Naive B cell (primary cell): ENCODE measurements at regions not wholly inside any gene's neighbourhood (a gene's known extent, or its start where the extent isn't known, plus 50 kb on each side); places are given as distances from the start of the nearest gene placed in this dataset.
"Not testable (repeated sequence)": the region's sequence is repeated elsewhere in the genome, so short reads cannot be mapped to it uniquely, and the experiment has no call there.

Experiments
- ATAC-seq, 2 donors: fragments of 150-1000 bp; cut with Tn5 transposase; 2 replicates each; pipeline ENCODE4 v1.10.0; 2021; ENCODE audit warnings: low read depth in 2 of 2, mild to moderate bottlenecking in 2 of 2, moderate library complexity in 2 of 2
- DNase-seq: peaks from one replicate; pipeline ENCODE4 v3.0.0; 2022
- H3K27ac Mint-ChIP-seq, 6 donors: one replicate each; pipeline ENCODE4 v1.8.0; 2020 to 2022; ENCODE audit warnings: mild to moderate bottlenecking in 6 of 6, mixed read lengths in 6 of 6, moderate library complexity in 5 of 6, inconsistent platforms in 2 of 6
- H3K27me3 Mint-ChIP-seq, 3 donors: one replicate each; pipeline ENCODE4 v1.8.0; 2021 to 2022; ENCODE audit warnings: mixed read lengths in 3 of 3, mild to moderate bottlenecking in 1 of 3
- H3K36me3 Mint-ChIP-seq, 2 donors: one replicate each; pipeline ENCODE4 v1.8.0; 2020 to 2022; ENCODE audit warnings: mixed read lengths in 2 of 2, inconsistent platforms in 1 of 2, mild to moderate bottlenecking in 1 of 2
- H3K4me1 Mint-ChIP-seq, 3 donors: one replicate each; pipeline ENCODE4 v1.8.0; 2020 to 2022; ENCODE audit warnings: mixed read lengths in 3 of 3, inconsistent platforms in 1 of 3, mild to moderate bottlenecking in 1 of 3, moderate library complexity in 1 of 3
- H3K4me3 Mint-ChIP-seq, 8 donors: one replicate each; pipeline ENCODE4 v1.8.0; 2020 to 2022; ENCODE audit warnings: mild to moderate bottlenecking in 8 of 8, mixed read lengths in 8 of 8, moderate library complexity in 8 of 8, inconsistent platforms in 2 of 8
- H3K9me3 Mint-ChIP-seq, 7 donors: one replicate each; pipeline ENCODE4 v1.8.0; 2020 to 2022; ENCODE audit warnings: mixed read lengths in 7 of 7, mild to moderate bottlenecking in 5 of 7, inconsistent platforms in 2 of 7, moderate library complexity in 1 of 7

DNA sequence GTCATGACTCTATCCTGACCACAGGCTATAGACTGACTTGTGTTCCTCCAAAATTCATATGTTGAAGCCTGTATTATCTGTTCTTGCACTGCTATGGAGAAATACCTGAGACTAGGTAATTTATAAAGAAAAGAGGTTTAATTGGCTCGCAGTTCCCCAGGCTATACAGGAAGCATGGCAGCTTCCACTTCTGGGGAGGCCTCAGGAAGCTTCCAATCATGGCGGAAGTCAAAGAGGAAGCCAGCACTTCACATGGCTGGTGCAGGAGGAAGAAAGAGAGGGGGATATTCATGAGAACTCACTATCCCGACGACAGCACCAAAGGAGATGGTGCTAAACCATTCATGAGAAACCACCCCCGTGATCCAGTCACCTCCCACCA is 84.3 kb upstream of the KDM7A start:
- H3K27ac Mint-ChIP-seq, result no peak overlapping the region
- peaks cover 0 to 9% (median 7%) of the 10 kb centered on the region in 3 donors for H3K4me1 Mint-ChIP-seq
- H3K9me3 Mint-ChIP-seq, result peaks cover 0 to 9% (median 7%) of the 10 kb centered on the region in 7 donors
- H3K36me3 Mint-ChIP-seq, result peaks cover 7 to 10% of the 10 kb centered on the region in 2 donors
- H3K4me3 Mint-ChIP-seq, result no peak overlapping the region
- DNase-seq (no peak), ATAC-seq (no peak)
- H3K27me3 Mint-ChIP-seq, result peaks cover 4 to 23% (median 10%) of the 10 kb centered on the region in 3 donors

- Mint-ChIP-seq H3K27me3 (peaks cover 4 to 23% (median 10%) of the 10 kb centered on the region in 3 donors), H3K36me3 (peaks cover 7 to 10% of the 10 kb centered on the region in 2 donors), H3K9me3 (peaks cover 0 to 9% (median 7%) of the 10 kb centered on the region in 7 donors), H3K27ac (peak overlapping the region in 1 of 6 donors; percentile 74), H3K4me3 (no peak overlapping the region), H3K4me1 (peaks cover 0 to 9% (median 7%) of the 10 kb centered on the region in 3 donors)
- ATAC-seq, result no peak
- no peak for DNase-seq
Measured at GRCh38 chr7:140260352-140261104, 83.7 kb upstream of the KDM7A start.

GRCh38 chr7:140257278-140257677 is 80.5 kb upstream of the KDM7A start:
- H3K27me3 Mint-ChIP-seq, result peaks cover 4 to 17% (median 10%) of the 10 kb centered on the region in 3 donors
- not testable (repeated sequence) for H3K27ac Mint-ChIP-seq, H3K9me3 Mint-ChIP-seq, H3K4me3 Mint-ChIP-seq, DNase-seq, ATAC-seq, H3K4me1 Mint-ChIP-seq
- peaks cover 7 to 10% of the 10 kb centered on the region in 2 donors for H3K36me3 Mint-ChIP-seq

DNA sequence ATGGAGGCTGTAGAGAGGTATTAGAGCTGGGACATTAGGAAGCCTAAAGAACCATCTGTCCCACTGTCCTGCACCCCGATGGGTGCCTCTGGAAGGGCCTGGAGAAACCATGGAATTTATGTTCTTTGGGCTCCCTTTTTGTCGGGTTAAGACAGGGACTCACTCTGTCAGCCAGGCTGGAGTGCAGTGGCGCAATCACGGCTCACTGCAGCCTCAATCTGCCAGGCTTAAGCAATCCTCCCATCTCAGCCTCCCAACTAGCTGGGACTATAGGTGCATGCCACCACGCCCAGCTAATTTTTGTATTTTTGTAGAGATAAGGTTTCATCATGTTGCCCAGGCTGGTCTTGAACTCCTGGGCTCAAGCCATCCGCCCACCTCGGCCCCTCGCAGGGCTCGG is 78.2 kb upstream of the KDM7A start:
- peaks cover 7 to 10% of the 10 kb centered on the region in 2 donors for H3K36me3 Mint-ChIP-seq
- not testable (repeated sequence) for H3K27ac Mint-ChIP-seq, H3K9me3 Mint-ChIP-seq

DNA sequence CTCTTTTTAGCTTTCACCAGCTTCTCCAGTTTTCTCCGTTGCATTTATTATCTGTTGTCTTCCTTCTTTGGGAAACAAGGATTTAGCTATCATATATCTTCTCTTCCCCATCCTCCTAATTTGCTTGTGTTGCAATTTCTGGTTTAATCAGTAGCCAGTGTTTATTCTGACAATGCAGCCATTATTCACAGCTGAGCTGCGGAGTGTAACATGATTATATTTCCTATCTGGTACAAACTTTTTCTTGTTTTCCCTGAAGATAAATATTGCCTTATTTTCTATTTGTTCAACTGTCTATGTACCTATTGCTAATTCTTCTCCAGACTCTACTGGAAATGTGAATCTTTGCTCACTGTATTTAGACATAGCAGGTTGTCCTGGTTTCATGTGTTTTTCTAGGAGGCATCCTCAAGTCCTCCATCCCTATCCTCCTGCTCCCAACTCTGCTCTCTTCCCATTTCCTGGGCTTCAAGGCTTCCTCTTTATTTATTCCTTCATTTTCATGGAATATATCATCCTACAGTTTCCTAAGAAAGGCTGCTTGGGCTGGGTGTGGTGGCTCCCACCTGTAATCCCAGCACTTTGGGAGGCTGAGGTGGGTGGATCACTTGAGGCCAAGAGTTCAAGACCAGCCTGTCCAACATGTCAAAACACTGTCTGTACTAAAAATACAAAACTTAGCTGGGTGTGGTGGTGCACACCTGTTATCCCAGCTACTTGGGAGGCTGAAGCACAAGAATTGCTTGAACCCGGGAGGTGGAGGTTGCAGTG is 72.4 kb upstream of the KDM7A start:
- Mint-ChIP-seq H3K9me3 (peaks cover 0 to 1% (median 0%) of the 10 kb centered on the region in 7 donors), H3K27ac (peak overlapping the region in 1 of 6 donors; percentile 37), H3K27me3 (no peaks in the 10 kb centered on the region), H3K4me1 (peaks cover 4 to 8% (median 6%) of the 10 kb centered on the region in 3 donors), H3K36me3 (no peaks in the 10 kb centered on the region), H3K4me3 (no peak overlapping the region)
- DNase-seq (no peak), ATAC-seq (no peak)

More for the DNA sequence above, 78.2 kb upstream of the KDM7A start:
- not testable (repeated sequence) for H3K4me1 Mint-ChIP-seq, DNase-seq, ATAC-seq, H3K4me3 Mint-ChIP-seq
- H3K27me3 Mint-ChIP-seq, result peaks cover 4 to 17% (median 10%) of the 10 kb centered on the region in 3 donors

DNA sequence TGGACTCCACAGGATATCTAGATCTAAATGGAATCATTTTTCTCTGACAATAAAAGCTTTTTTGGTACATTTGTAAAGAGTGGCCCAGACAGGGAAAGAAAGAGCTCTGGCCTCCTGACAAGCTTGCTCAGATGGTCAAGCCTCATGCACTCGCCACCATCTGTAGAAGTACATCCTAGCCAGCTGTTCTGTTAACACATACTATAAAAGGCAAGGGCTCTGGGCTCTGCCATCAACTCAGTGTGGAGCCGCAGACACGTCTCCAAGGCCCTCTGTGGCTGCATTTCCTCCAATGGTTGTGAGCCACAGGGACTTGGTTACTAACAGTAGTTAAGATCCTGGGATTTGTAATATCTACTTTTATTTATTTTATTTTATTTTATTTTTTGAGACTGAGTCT is 70.8 kb upstream of the KDM7A start:
- no peak overlapping the region for H3K27ac Mint-ChIP-seq
- no peaks in the 10 kb centered on the region for H3K36me3 Mint-ChIP-seq

GRCh38 chr7:140245611-140246105 is 68.9 kb upstream of the KDM7A start:
- no peak for ATAC-seq

More for the DNA sequence above, 70.8 kb upstream of the KDM7A start:
- peaks cover 8 to 12% (median 10%) of the 10 kb centered on the region in 3 donors for H3K4me1 Mint-ChIP-seq
- ATAC-seq (no peak), DNase-seq (no peak)
- H3K9me3 Mint-ChIP-seq, result peaks cover 0 to 1% (median 0%) of the 10 kb centered on the region in 7 donors
- no peaks in the 10 kb centered on the region for H3K27me3 Mint-ChIP-seq
- H3K4me3 Mint-ChIP-seq, result no peak overlapping the region

GRCh38 chr7:140242057-140243031 is 65.6 kb upstream of the KDM7A start:
- Mint-ChIP-seq H3K4me1 (peaks cover 16 to 34% (median 28%) of the 10 kb centered on the region in 3 donors), H3K9me3 (peaks cover 0 to 1% (median 0%) of the 10 kb centered on the region in 7 donors), H3K27me3 (no peaks in the 10 kb centered on the region), H3K27ac (peak overlapping the region in 5 of 6 donors; percentile 43 to 97 (median 72)), H3K4me3 (peak overlapping the region in 7 of 8 donors; percentile 64 to 89 (median 72)), H3K36me3 (no peaks in the 10 kb centered on the region)
- ATAC-seq (peak; percentile 78 to 79), DNase-seq (peak; percentile 36)

More at GRCh38 chr7:140245611-140246105, 68.9 kb upstream of the KDM7A start:
- no peak for DNase-seq
- no peaks in the 10 kb centered on the region for H3K27me3 Mint-ChIP-seq
- peaks cover 16 to 25% (median 19%) of the 10 kb centered on the region in 3 donors for H3K4me1 Mint-ChIP-seq
- no peak overlapping the region for H3K27ac Mint-ChIP-seq
- H3K4me3 Mint-ChIP-seq, result no peak overlapping the region
- H3K36me3 Mint-ChIP-seq, result no peaks in the 10 kb centered on the region
- peaks cover 0 to 1% (median 0%) of the 10 kb centered on the region in 7 donors for H3K9me3 Mint-ChIP-seq

- Mint-ChIP-seq H3K4me1 (peaks cover 19 to 41% (median 22%) of the 10 kb centered on the region in 3 donors), H3K27me3 (no peaks in the 10 kb centered on the region), H3K9me3 (no peaks in the 10 kb centered on the region), H3K4me3 (no peak overlapping the region), H3K36me3 (no peaks in the 10 kb centered on the region), H3K27ac (no peak overlapping the region)
- peak; percentile 17 for DNase-seq
- ATAC-seq, result peak; percentile 62 to 71
Measured at GRCh38 chr7:140239653-140239935, 62.8 kb upstream of the KDM7A start.

- DNase-seq (no peak), ATAC-seq (no peak)
- Mint-ChIP-seq H3K4me1 (peaks cover 19 to 43% (median 22%) of the 10 kb centered on the region in 3 donors), H3K27me3 (no peaks in the 10 kb centered on the region), H3K4me3 (no peak overlapping the region), H3K9me3 (no peaks in the 10 kb centered on the region), H3K27ac (no peak overlapping the region), H3K36me3 (no peaks in the 10 kb centered on the region)
Measured at GRCh38 chr7:140238778-140239652, 62.2 kb upstream of the KDM7A start.

DNA sequence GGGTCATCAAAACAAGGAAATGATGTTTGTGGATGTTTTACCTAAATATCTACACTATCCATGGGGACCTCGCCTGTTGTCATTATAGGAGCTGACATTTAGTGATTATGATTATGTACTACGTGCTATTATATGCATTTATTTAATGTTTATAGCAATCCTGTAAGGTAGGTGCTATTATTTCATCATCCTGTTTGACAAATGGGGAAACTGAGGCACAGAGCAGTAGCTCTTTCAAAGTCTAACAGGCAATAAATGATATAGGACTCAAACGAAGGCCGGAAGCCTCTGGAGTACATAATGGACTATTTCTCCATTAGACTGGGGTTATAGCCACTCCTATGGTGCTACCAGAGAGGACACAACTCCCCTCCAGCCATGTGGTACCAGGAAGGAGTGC is 60.6 kb upstream of the KDM7A start:
- H3K4me1 Mint-ChIP-seq, result peaks cover 27 to 49% (median 33%) of the 10 kb centered on the region in 3 donors
- no peak overlapping the region for H3K4me3 Mint-ChIP-seq
- ATAC-seq (no peak), DNase-seq (no peak)
- H3K27me3 Mint-ChIP-seq, result no peaks in the 10 kb centered on the region
- H3K27ac Mint-ChIP-seq, result no peak overlapping the region
- no peaks in the 10 kb centered on the region for H3K36me3 Mint-ChIP-seq
- H3K9me3 Mint-ChIP-seq, result no peaks in the 10 kb centered on the region

- H3K4me3 Mint-ChIP-seq, result no peak overlapping the region
- no peaks in the 10 kb centered on the region for H3K36me3 Mint-ChIP-seq
- H3K4me1 Mint-ChIP-seq, result peaks cover 26 to 49% (median 33%) of the 10 kb centered on the region in 3 donors
- H3K27ac Mint-ChIP-seq, result no peak overlapping the region
- DNase-seq, result no peak
- no peaks in the 10 kb centered on the region for H3K27me3 Mint-ChIP-seq
- ATAC-seq, result no peak
- H3K9me3 Mint-ChIP-seq, result no peaks in the 10 kb centered on the region
Measured at GRCh38 chr7:140236626-140237025, 59.8 kb upstream of the KDM7A start.
